B cell (primary cell): ENCODE measurements at regions not wholly inside any gene's neighbourhood (a gene's known extent, or its start where the extent isn't known, plus 50 kb on each side); places are given as distances from the start of the nearest gene placed in this dataset.

Experiments
- ATAC-seq: fragments of 200-7000 bp; cut with Tn5 transposase; one replicate; pipeline ENCODE4 v1.10.0; 2021; ENCODE audit warnings: low read depth, mild to moderate bottlenecking, moderate number of reproducible peaks, moderate library complexity
- CTCF ChIA-PET: fragments of 350-600 bp; sonication (Branson Sonifier 250); formaldehyde crosslinking; loops from one replicate; lab custom pipeline; 2021; ENCODE audit warnings: antibody characterized with exemption, inconsistent platforms; lab: Charles Lee
- POLR2A ChIA-PET: fragments of 350-600 bp; sonication (Branson Sonifier 250); formaldehyde crosslinking; loops from one replicate; lab custom pipeline; 2021; ENCODE audit warnings: antibody characterized with exemption; lab: Charles Lee
- DNase-seq: peaks from one replicate; pipeline ENCODE4 v3.0.0; 2013
- H2AFZ ChIP-seq: 2 replicates; pipeline ENCODE4 v1.6.1; 2012; ENCODE audit warnings: mild to moderate bottlenecking, low read depth, low read length; ENCODE audit not compliant: insufficient read depth, poor library complexity, severe bottlenecking
- H3K27ac ChIP-seq, 2 donors: 1 replicate in 1 of 2; 2 replicates in 1 of 2; pipeline ENCODE4 v1.5.1; 2012 to 2013; ENCODE audit warnings: low read length in 2 of 2, mild to moderate bottlenecking in 2 of 2, moderate library complexity in 1 of 2
- H3K27me3 ChIP-seq, 4 experiments: fragments of 200-600 bp in 1 of 4; sonication (generic) in 1 of 4; replicated peaks in 1 of 4; 1 replicate in 2 of 4; 2 replicates in 2 of 4; pipeline versions ENCODE4 v1.6.1 to v1.7.0; 2013 to 2016; ENCODE audit warnings: low read length in 3 of 4, mild to moderate bottlenecking in 2 of 4, mixed read lengths in 1 of 4, moderate library complexity in 1 of 4; ENCODE audit not compliant: insufficient read depth in 4 of 4, control insufficient read depth in 3 of 4; ENCODE audit errors: control extremely low read depth in 1 of 4
- H3K36me3 ChIP-seq, 2 experiments: replicated peaks in 1 of 2; 1 replicate in 1 of 2; 2 replicates in 1 of 2; pipeline versions ENCODE4 v1.6.1 to v1.7.1; 2013; ENCODE audit warnings: low read length in 1 of 2; ENCODE audit not compliant: insufficient read depth in 2 of 2, control insufficient read depth in 1 of 2; ENCODE audit errors: control extremely low read depth in 1 of 2, extremely low read depth in 1 of 2
- H3K4me1 ChIP-seq, 2 donors: fragments of 200-600 bp in 1 of 2; sonication (generic) in 1 of 2; 1 replicate in 1 of 2; 2 replicates in 1 of 2; pipeline versions ENCODE4 v1.5.1 to v1.6.1; 2013 to 2017; ENCODE audit warnings: low read length in 2 of 2; ENCODE audit not compliant: control insufficient read depth in 2 of 2, insufficient read depth in 2 of 2
- H3K4me2 ChIP-seq: replicated peaks from 2 replicates; pipeline ENCODE3; 2012; ENCODE audit warnings: mild to moderate bottlenecking, low read depth, low read length; ENCODE audit not compliant: poor library complexity, severe bottlenecking
- H3K4me3 ChIP-seq, 5 experiments: fragments of 200-600 bp in 1 of 5; sonication (generic) in 1 of 5; 1 replicate in 3 of 5; 2 replicates in 2 of 5; pipeline versions ENCODE4 v1.5.1 to v1.7.0; 2011 to 2016; ENCODE audit warnings: low read length in 4 of 5, mild to moderate bottlenecking in 4 of 5, low read depth in 2 of 5, control low read depth in 1 of 5, moderate library complexity in 1 of 5; ENCODE audit not compliant: insufficient read depth in 1 of 5; ENCODE audit errors: control extremely low read depth in 1 of 5, extremely low read depth in 1 of 5
- H3K79me2 ChIP-seq: fragments of 200-600 bp; sonication (generic); one replicate; pipeline ENCODE4 v1.6.0; 2016; ENCODE audit warnings: low read length; ENCODE audit not compliant: control insufficient read depth, insufficient read depth
- H3K9ac ChIP-seq: fragments of 200-600 bp; sonication (generic); 2 replicates; pipeline ENCODE4 v1.6.1; 2017; ENCODE audit warnings: mild to moderate bottlenecking, low read length, moderate library complexity
- H3K9me3 ChIP-seq, 3 donors: one replicate each; pipeline versions ENCODE4 v1.6.1 to v1.7.1; 2013; ENCODE audit warnings: low read length in 2 of 3; ENCODE audit not compliant: control insufficient read depth in 2 of 3, insufficient read depth in 1 of 3; ENCODE audit errors: control extremely low read depth in 1 of 3
- H4K20me1 ChIP-seq: 2 replicates; pipeline ENCODE4 v1.6.0; 2012; ENCODE audit warnings: mild to moderate bottlenecking, low read length; ENCODE audit not compliant: insufficient read depth, control insufficient read depth, poor library complexity, severe bottlenecking
- H3K27ac Mint-ChIP-seq: one replicate; pipeline ENCODE4 v1.8.0; 2021; ENCODE audit warnings: mixed read lengths
- H3K27me3 Mint-ChIP-seq: one replicate; pipeline ENCODE4 v1.8.0; 2021; ENCODE audit warnings: mixed read lengths
- H3K4me1 Mint-ChIP-seq: one replicate; pipeline ENCODE4 v1.8.0; 2021; ENCODE audit warnings: mixed read lengths
- H3K4me3 Mint-ChIP-seq: one replicate; pipeline ENCODE4 v1.8.0; 2021; ENCODE audit warnings: mixed read lengths
- H3K9me3 Mint-ChIP-seq: one replicate; pipeline ENCODE4 v1.8.0; 2022; ENCODE audit warnings: mixed read lengths; ENCODE audit not compliant: insufficient read depth
- EZH2 ChIP-seq: IDR thresholded peaks from 2 replicates; pipeline ENCODE4 v1.6.1; 2012; ENCODE audit warnings: borderline replicate concordance, low read depth, mild to moderate bottlenecking, moderate library complexity, low read length; ENCODE audit not compliant: insufficient read depth, poor library complexity, severe bottlenecking
- WGBS: methylation state at CpG from one replicate; pipeline ENCODE4 v1.1.5; 2013; ENCODE audit warnings: missing lambda C conversion rate; ENCODE audit not compliant: insufficient coverage; 5-methylcytosine and 5-hydroxymethylcytosine counted together
- intact Hi-C: fragments of 100-400 bp; cut with micrococcal nuclease; formaldehyde crosslinking; loops from one replicate; pipeline ENCODE4 v1.10.0; 2022
- TF ChIP-seq, protein P1 (sequence below): fragments of 200-600 bp; IDR thresholded peaks from one replicate; pipeline ENCODE4 v1.8.0; 2022; ENCODE audit warnings: antibody characterized with exemption, mild to moderate bottlenecking

DNA sequence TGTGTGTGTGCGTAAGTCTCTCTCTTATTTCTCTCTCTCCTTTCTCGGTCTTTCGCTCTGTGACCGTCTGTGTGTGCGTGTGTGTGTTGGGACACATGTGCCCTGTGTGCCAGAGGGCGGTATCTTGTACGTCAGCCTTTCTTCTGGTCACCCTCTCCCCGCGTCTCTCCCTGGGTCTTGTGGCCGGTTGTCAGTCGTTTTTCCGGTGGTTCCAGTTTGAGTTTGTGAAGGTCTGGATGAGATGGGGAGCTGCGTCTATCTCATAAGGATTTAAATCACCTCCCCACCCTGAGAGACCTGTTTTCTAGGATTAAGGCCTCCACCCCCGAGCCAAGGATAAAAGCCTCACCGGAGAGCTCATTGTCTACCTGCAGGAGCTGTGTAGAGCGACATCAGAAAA lies 295.5 kb upstream of the ZNF337 start:
- H3K36me3 ChIP-seq, result no peaks in the 10 kb centered on the region
- H3K27me3 ChIP-seq, result no peaks in the 10 kb centered on the region
- POLR2A ChIA-PET, result no interaction called here
- H3K27ac ChIP-seq, result no peak overlapping the region
- peaks cover 18% of the 10 kb centered on the region for H3K27me3 Mint-ChIP-seq
- no peak overlapping the region for H2AFZ ChIP-seq
- CTCF ChIA-PET, result no interaction called here
- 96% methylated on average over 9 of the region's 16 CpGs for WGBS
- no peak overlapping the region for H3K9ac ChIP-seq
- DNase-seq, result no peak
- H3K4me1 ChIP-seq, result no peaks in the 10 kb centered on the region
- no peaks in the 10 kb centered on the region for H3K9me3 Mint-ChIP-seq
- no peaks in the 10 kb centered on the region for H3K9me3 ChIP-seq
- H3K27ac Mint-ChIP-seq, result no peak overlapping the region
- ATAC-seq, result no peak
- no peak overlapping the region for H3K4me2 ChIP-seq
- peaks cover 13% of the 10 kb centered on the region for H3K4me1 Mint-ChIP-seq
- H3K4me3 Mint-ChIP-seq, result no peak overlapping the region
- TF ChIP-seq EZH2, result no peak
- TF ChIP-seq, protein P1, sequence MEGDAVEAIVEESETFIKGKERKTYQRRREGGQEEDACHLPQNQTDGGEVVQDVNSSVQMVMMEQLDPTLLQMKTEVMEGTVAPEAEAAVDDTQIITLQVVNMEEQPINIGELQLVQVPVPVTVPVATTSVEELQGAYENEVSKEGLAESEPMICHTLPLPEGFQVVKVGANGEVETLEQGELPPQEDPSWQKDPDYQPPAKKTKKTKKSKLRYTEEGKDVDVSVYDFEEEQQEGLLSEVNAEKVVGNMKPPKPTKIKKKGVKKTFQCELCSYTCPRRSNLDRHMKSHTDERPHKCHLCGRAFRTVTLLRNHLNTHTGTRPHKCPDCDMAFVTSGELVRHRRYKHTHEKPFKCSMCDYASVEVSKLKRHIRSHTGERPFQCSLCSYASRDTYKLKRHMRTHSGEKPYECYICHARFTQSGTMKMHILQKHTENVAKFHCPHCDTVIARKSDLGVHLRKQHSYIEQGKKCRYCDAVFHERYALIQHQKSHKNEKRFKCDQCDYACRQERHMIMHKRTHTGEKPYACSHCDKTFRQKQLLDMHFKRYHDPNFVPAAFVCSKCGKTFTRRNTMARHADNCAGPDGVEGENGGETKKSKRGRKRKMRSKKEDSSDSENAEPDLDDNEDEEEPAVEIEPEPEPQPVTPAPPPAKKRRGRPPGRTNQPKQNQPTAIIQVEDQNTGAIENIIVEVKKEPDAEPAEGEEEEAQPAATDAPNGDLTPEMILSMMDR, result no peak
- no peak overlapping the region for H3K4me3 ChIP-seq
- intact Hi-C loops, result no loop called here
- no peaks in the 10 kb centered on the region for H4K20me1 ChIP-seq
- H3K79me2 ChIP-seq, result no peaks in the 10 kb centered on the region

DNA sequence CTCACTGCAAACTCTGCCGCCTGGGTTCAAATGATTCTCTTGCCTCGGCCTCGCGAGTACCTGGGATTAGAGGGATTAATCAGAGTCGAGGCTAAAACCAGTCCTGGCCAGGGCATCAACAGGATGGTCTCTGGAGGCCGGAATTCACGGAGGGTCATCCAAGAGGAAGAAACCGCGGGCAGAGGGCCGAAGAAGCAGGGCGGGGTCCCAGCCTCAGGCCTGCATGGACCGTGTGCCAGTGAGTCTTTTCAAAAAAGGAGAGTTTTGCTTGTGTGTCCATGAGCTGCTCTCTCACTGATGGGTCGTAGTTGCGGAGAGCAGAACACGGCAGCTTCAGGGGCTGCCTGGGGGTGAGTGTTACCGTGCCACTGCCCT lies 295.1 kb upstream of the ZNF337 start:
- no peaks in the 10 kb centered on the region for H4K20me1 ChIP-seq
- ChIA-PET CTCF (no interaction called here), POLR2A (no interaction called here)
- Mint-ChIP-seq H3K27me3 (peaks cover 15% of the 10 kb centered on the region), H3K4me3 (no peak overlapping the region), H3K27ac (no peak overlapping the region), H3K4me1 (peaks cover 13% of the 10 kb centered on the region), H3K9me3 (no peaks in the 10 kb centered on the region)
- DNase-seq (no peak), ATAC-seq (no peak)
- H3K79me2 ChIP-seq, result no peaks in the 10 kb centered on the region
- peaks cover 0 to 3% of the 10 kb centered on the region in 2 donors for H3K4me1 ChIP-seq
- no peak overlapping the region for H3K9ac ChIP-seq
- H3K36me3 ChIP-seq, result no peaks in the 10 kb centered on the region
- H2AFZ ChIP-seq, result no peak overlapping the region
- H3K4me2 ChIP-seq, result no peak overlapping the region
- no peaks in the 10 kb centered on the region for H3K9me3 ChIP-seq
- intact Hi-C loops, result no loop called here
- no peak overlapping the region for H3K27ac ChIP-seq
- no peak for TF ChIP-seq EZH2
- TF ChIP-seq, protein P1, result no peak
- no peak overlapping the region for H3K4me3 ChIP-seq
- H3K27me3 ChIP-seq, result no peaks in the 10 kb centered on the region
- WGBS, result 95% methylated on average over 16 of the region's 16 CpGs
